ENCODE measurements at regions not wholly inside any gene's neighbourhood (a gene's known extent, or its start where the extent isn't known, plus 50 kb on each side); places are given as distances from the start of the nearest gene placed in this dataset.

DNA sequence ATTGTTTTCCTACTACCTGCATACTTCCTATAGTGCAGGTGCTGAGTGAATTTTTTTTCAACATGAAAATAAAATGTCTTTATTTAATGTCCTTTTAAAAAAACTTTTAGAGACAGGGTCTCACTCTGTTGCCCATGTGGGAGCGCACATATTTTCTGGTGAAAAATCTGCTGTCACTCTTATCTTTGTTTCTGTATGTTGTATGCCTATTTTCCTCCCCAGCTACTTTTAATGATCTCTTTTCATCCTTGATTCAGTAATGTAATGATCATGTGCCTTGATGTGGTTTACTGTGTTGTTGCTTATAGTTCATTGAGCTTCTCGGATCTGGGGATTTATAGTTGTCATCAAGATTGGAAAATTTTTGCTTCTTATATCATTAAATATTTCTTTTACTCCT is 117.3 kb downstream of the ARL6IP6 start:
- TF ChIP-seq, protein P1, sequence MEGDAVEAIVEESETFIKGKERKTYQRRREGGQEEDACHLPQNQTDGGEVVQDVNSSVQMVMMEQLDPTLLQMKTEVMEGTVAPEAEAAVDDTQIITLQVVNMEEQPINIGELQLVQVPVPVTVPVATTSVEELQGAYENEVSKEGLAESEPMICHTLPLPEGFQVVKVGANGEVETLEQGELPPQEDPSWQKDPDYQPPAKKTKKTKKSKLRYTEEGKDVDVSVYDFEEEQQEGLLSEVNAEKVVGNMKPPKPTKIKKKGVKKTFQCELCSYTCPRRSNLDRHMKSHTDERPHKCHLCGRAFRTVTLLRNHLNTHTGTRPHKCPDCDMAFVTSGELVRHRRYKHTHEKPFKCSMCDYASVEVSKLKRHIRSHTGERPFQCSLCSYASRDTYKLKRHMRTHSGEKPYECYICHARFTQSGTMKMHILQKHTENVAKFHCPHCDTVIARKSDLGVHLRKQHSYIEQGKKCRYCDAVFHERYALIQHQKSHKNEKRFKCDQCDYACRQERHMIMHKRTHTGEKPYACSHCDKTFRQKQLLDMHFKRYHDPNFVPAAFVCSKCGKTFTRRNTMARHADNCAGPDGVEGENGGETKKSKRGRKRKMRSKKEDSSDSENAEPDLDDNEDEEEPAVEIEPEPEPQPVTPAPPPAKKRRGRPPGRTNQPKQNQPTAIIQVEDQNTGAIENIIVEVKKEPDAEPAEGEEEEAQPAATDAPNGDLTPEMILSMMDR (IDR thresholded peaks at IDR 0.05; ENCODE audit: control insufficient read depth, extremely low read depth, insufficient read depth) = no peak

DNA sequence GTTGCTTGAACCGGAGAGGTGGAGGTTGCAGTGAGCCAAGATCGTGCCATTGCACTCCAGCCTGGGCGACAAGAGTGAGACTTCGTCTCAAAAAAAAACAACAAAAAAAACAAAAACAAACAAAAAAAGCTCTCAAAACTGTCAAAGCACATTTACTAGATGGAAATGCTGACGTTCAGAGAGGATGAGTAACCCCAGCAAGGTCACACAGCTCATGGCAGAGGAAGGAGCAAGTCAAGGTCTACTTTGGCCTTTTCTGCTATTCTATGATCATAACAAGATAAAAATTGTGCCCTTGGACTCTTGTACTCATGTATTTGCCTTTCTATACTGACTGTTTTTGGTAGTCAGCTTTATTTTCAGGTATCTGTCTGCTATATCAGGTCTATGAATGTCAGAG is 109.5 kb downstream of the ARL6IP6 start:
- TF ChIP-seq, protein P1 (IDR thresholded peaks at IDR 0.05; ENCODE audit: control insufficient read depth, extremely low read depth, insufficient read depth) = no peak
- H3K4me3 ChIP-seq (ENCODE audit: low read depth, low read length) = no peak overlapping the region
- DNase-seq (ENCODE audit: low read depth) = no peak

More for the DNA sequence above, 117.3 kb downstream of the ARL6IP6 start:
- H3K4me3 ChIP-seq (ENCODE audit: low read depth, low read length) = no peak overlapping the region
- DNase-seq (ENCODE audit: low read depth) = no peak

DNA sequence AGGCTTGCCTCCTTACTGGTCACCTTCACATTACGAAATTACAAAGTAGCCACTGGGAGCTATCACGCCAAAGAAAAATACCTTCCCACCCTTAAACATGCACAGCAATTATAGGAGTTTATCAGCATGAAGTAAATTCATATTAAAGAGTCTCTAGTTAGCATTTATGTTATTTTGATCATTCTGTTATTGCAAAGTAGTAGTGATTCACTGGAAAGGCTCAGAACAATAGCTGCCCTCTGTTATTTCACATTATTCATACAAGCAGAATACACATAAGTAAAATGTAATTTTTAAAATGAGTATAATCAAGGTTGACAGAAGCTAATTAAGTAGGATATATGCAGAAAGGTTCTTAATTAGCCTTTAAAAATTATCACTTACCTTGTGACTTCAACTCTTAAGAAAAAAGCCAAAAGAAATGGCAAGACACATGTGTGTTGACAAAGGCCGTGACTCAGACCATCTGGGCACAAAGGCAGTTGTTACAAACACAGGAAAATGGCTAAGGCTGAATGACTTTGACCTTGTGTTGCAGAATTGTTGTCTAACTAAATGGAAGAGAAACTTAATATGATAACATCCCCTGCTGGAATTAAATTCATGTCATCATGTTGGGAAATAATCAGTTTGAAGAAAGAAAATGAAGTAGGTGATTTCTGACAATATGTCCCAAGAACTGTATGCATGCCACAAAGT is 108.3 kb downstream of the ARL6IP6 start:
- TF ChIP-seq, protein P1 (IDR thresholded peaks at IDR 0.05; ENCODE audit: control insufficient read depth, extremely low read depth, insufficient read depth) = no peak
- H3K4me3 ChIP-seq (ENCODE audit: low read depth, low read length) = no peak overlapping the region
- DNase-seq (ENCODE audit: low read depth) = no peak

DNA sequence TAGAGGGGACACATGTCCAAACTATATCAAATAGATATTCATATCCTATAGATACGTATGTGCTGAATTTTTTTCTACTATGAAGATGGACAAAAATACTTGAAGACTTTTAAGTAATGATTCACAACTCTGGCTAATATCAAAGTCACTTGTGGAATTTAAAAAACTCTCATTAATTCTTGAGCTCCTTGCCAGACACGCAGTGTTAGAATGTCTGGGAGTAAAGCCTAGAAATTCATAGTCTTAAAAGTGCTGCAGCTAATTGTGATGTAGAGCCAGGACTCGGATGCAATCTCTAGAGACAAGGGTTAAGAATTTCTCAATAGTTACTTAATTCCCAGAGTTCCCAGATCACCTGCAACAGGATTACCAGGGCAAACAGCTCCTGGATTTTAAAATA is 107.4 kb downstream of the ARL6IP6 start:
- DNase-seq (ENCODE audit: low read depth) = no peak
- TF ChIP-seq, protein P1 (IDR thresholded peaks at IDR 0.05; ENCODE audit: control insufficient read depth, extremely low read depth, insufficient read depth) = no peak
- no peak overlapping the region for H3K4me3 ChIP-seq (ENCODE audit: low read depth, low read length)

DNA sequence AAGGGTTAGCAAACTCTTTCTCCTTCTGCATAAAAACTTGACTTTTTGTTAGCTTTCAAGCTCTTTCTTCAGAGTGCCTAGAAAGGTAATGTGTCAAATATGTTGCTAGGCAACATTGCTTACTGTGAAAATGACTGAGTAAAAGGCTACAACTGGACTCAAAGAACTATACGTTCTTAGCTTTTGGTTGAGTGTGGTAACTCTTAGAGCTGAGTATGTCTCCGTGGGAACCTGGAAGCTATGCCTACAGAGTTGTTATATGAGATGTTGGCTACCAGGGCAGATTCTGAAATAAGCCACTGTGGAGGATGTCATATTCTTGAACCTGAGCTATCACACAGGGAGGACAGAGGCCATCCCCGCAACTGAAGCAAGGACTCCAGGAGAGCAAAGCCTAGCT is 105.5 kb downstream of the ARL6IP6 start:
- TF ChIP-seq, protein P1 (IDR thresholded peaks at IDR 0.05; ENCODE audit: control insufficient read depth, extremely low read depth, insufficient read depth) = no peak
- DNase-seq (ENCODE audit: low read depth) = no peak
- H3K4me3 ChIP-seq (ENCODE audit: low read depth, low read length) = no peak overlapping the region

DNA sequence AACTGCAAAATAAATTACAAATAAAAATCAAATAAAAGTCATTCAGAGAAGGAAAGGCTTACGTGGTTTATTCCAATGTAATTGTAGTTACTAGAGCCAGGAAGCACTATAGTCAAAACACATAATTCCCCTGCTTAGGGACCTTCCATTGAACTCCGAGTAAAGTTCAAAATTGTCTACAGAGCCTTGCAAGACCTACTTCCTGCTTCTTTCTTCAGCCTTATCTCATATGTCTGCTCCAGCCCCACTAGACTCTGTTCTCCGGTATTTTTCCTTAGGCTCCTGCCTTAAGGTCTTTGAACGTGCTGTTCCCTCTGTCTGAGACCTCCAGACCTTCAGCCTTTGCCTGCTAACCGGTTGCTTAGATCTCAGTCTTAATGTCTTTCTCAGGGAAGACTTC is 104.3 kb downstream of the ARL6IP6 start:
- TF ChIP-seq, protein P1 (IDR thresholded peaks at IDR 0.05; ENCODE audit: control insufficient read depth, extremely low read depth, insufficient read depth) = no peak
- no peak overlapping the region for H3K4me3 ChIP-seq (ENCODE audit: low read depth, low read length)
- DNase-seq (ENCODE audit: low read depth) = no peak

DNA sequence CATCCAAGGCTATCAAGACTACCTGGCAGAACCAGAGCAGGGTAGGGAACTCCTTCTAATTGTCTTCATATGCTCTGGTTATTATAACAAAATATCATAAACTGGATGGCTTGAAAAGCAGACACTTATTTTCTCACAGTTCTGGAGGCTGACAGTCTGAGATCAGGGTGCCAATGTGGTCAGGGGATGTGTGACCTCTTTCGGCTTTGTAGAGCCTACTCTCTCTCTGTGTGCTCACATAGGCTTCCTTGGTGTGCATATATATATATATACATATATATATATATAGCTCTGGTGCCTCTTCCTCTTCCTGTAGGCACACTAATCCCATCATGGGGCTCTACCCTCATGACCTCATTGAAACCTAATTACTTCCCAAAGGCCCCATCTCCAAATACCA is 101.6 kb downstream of the ARL6IP6 start:
- no peak overlapping the region for H3K4me3 ChIP-seq (ENCODE audit: low read depth, low read length)
- no peak for DNase-seq (ENCODE audit: low read depth)
- TF ChIP-seq, protein P1 (IDR thresholded peaks at IDR 0.05; ENCODE audit: control insufficient read depth, extremely low read depth, insufficient read depth) = no peak
